ENCODE measurements at regions not wholly inside any gene's neighbourhood (a gene's known extent, or its start where the extent isn't known, plus 50 kb on each side); places are given as distances from the start of the nearest gene placed in this dataset.

DNA sequence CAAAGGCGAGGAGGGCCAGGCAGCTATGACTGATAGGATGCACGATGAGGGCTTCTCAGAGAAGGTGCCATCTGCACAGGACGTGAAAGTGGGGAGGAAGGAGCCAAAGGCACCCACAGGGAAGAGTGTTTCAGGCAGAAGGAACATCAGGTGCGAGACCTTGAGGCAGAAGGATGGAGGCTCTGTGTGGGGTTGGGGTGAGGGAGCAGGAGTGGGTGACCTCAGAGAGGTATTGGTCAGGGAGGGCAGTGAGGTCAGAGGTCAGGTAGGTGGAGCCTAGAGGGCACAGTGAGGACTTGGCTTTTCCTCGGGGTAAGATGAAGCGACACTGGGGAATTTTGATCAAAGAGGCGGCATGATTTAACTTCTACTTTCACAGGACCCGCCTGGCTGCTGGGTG lies 64.7 kb upstream of the XPA start:
- no peak overlapping the region for H2AFZ ChIP-seq (ENCODE audit: insufficient read depth, low read depth, low read length, poor library complexity, severe bottlenecking)
- no peaks in the 10 kb centered on the region for H3K79me2 ChIP-seq (ENCODE audit: insufficient read depth, low read length)
- 82% methylated on average over 4 of the region's 8 CpGs for WGBS (ENCODE audit: insufficient coverage)
- peaks cover 0 to 7% of the 10 kb centered on the region in 2 donors for H3K27me3 ChIP-seq (ENCODE audit: control insufficient read depth in 2 of 2, insufficient read depth in 2 of 2, low read length in 2 of 2)
- H3K4me2 ChIP-seq (replicated peaks; ENCODE audit: extremely low read depth, low read length, poor library complexity, severe bottlenecking), result no peak overlapping the region
- intact Hi-C loops (cut with micrococcal nuclease), result no loop called here
- no peaks in the 10 kb centered on the region for H4K20me1 ChIP-seq (ENCODE audit: insufficient read depth, low read length)
- TF ChIP-seq, protein P1, sequence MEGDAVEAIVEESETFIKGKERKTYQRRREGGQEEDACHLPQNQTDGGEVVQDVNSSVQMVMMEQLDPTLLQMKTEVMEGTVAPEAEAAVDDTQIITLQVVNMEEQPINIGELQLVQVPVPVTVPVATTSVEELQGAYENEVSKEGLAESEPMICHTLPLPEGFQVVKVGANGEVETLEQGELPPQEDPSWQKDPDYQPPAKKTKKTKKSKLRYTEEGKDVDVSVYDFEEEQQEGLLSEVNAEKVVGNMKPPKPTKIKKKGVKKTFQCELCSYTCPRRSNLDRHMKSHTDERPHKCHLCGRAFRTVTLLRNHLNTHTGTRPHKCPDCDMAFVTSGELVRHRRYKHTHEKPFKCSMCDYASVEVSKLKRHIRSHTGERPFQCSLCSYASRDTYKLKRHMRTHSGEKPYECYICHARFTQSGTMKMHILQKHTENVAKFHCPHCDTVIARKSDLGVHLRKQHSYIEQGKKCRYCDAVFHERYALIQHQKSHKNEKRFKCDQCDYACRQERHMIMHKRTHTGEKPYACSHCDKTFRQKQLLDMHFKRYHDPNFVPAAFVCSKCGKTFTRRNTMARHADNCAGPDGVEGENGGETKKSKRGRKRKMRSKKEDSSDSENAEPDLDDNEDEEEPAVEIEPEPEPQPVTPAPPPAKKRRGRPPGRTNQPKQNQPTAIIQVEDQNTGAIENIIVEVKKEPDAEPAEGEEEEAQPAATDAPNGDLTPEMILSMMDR (IDR thresholded peaks at IDR 0.05), result no peak
- no peaks in the 10 kb centered on the region for H3K9me3 ChIP-seq (replicated peaks in 1 of 2; ENCODE audit: control insufficient read depth in 1 of 2, insufficient read depth in 1 of 2, low read length in 2 of 2)
- no peak overlapping the region for H3K9ac ChIP-seq (ENCODE audit: insufficient read depth, low read length, poor library complexity, severe bottlenecking)
- H3K36me3 ChIP-seq (replicated peaks in 1 of 2; ENCODE audit: control insufficient read depth in 1 of 2, insufficient read depth in 2 of 2, low read length in 2 of 2), result no peaks in the 10 kb centered on the region
- no peak overlapping the region for H3K4me3 ChIP-seq (replicated peaks in 1 of 3; ENCODE audit: low read depth in 2 of 3, low read length in 3 of 3)
- H3K4me3 Mint-ChIP-seq, result peak overlapping the region in 1 of 2 donors; percentile 23
- peak overlapping the region in 1 of 7 donors; percentile 5 for H3K27ac Mint-ChIP-seq
- H3K27me3 Mint-ChIP-seq (ENCODE audit: low read depth in 3 of 3), result peaks cover 16 to 40% (median 22%) of the 10 kb centered on the region in 3 donors
- peaks cover 0 to 2% (median 0%) of the 10 kb centered on the region in 7 donors for H3K9me3 Mint-ChIP-seq
- H3K4me1 Mint-ChIP-seq, result no peaks in the 10 kb centered on the region
- H3K27ac ChIP-seq (ENCODE audit: low read depth in 1 of 2, low read length in 2 of 2), result no peak overlapping the region
- DNase-seq, result no peak
- H3K4me1 ChIP-seq (ENCODE audit: control insufficient read depth in 1 of 2, insufficient read depth in 2 of 2, low read length in 2 of 2), result no peaks in the 10 kb centered on the region
- H3K36me3 Mint-ChIP-seq, result no peaks in the 10 kb centered on the region

DNA sequence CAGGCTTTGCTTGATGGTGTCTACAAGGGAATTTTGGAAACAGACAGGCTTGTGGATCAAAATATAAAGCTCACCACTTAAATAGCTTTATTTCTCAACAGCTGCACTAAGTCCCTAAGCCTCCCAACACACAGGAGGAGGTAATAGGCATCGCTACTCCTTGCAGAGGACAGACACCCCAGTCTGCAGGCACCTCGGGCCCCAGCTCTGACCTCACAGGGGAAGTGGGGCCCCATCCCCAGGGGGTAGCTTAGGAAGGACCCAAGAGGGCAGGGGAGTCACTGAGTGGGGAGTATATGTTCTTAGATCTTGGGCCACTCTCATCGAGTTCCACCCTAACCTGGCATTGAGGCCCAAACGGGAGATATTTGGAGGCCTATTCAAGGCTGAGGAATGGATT lies 66.7 kb upstream of the XPA start:
- Histone ChIP-seq H3K9me3 (replicated peaks in 1 of 2; ENCODE audit: control insufficient read depth in 1 of 2, insufficient read depth in 1 of 2, low read length in 2 of 2) (no peaks in the 10 kb centered on the region), H4K20me1 (ENCODE audit: insufficient read depth, low read length) (no peaks in the 10 kb centered on the region), H3K4me2 (replicated peaks; ENCODE audit: extremely low read depth, low read length, poor library complexity, severe bottlenecking) (no peak overlapping the region), H3K4me1 (ENCODE audit: control insufficient read depth in 1 of 2, insufficient read depth in 2 of 2, low read length in 2 of 2) (no peaks in the 10 kb centered on the region), H3K9ac (ENCODE audit: insufficient read depth, low read length, poor library complexity, severe bottlenecking) (no peak overlapping the region), H3K27ac (ENCODE audit: low read depth in 1 of 2, low read length in 2 of 2) (no peak overlapping the region), H2AFZ (ENCODE audit: insufficient read depth, low read depth, low read length, poor library complexity, severe bottlenecking) (no peak overlapping the region), H3K4me3 (replicated peaks in 1 of 3; ENCODE audit: low read depth in 2 of 3, low read length in 3 of 3) (no peak overlapping the region), H3K27me3 (ENCODE audit: control insufficient read depth in 2 of 2, insufficient read depth in 2 of 2, low read length in 2 of 2) (peaks cover 0 to 9% of the 10 kb centered on the region in 2 donors), H3K79me2 (ENCODE audit: insufficient read depth, low read length) (no peaks in the 10 kb centered on the region), H3K36me3 (replicated peaks in 1 of 2; ENCODE audit: control insufficient read depth in 1 of 2, insufficient read depth in 2 of 2, low read length in 2 of 2) (no peaks in the 10 kb centered on the region)
- DNase-seq, result no peak
- intact Hi-C loops (cut with micrococcal nuclease), result no loop called here
- Mint-ChIP-seq H3K36me3 (no peaks in the 10 kb centered on the region), H3K9me3 (peaks cover 0 to 2% (median 0%) of the 10 kb centered on the region in 7 donors), H3K27me3 (ENCODE audit: low read depth in 3 of 3) (peaks cover 12 to 35% (median 23%) of the 10 kb centered on the region in 3 donors), H3K4me3 (no peak overlapping the region), H3K27ac (peak overlapping the region in 1 of 7 donors; percentile 6), H3K4me1 (no peaks in the 10 kb centered on the region)
- TF ChIP-seq, protein P1 (IDR thresholded peaks at IDR 0.05), result no peak
- WGBS (ENCODE audit: insufficient coverage), result no CpG with 5 or more reads among the region's 4 CpGs
